D341Med (cell line): ENCODE measurements at regions not wholly inside any gene's neighbourhood (a gene's known extent, or its start where the extent isn't known, plus 50 kb on each side); places are given as distances from the start of the nearest gene placed in this dataset.

Experiments used
- DNase-seq: peaks from one replicate; pipeline ENCODE4 v3.0.0; 2012; ENCODE audit warnings: low spot score

DNA sequence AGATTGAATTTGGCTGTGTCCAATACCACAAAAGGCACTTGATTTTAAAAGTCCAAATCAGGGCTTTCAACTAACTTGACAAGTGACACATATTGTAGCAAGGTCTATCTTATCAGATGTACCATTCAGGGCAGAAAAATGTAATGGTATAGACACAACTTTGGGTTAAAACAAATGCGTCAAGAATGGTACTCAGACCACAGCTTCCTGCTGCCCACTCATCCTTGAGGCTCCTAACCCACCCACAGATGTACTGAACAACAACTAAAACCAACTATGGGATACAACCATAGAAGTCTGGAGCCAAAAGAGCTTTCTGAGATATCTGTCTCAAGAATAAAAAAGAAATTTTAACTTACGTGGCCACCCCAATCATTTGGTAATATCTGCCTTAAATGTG, 105.2 kb downstream of the RBM43 start:
- DNase-seq = no peak

DNA sequence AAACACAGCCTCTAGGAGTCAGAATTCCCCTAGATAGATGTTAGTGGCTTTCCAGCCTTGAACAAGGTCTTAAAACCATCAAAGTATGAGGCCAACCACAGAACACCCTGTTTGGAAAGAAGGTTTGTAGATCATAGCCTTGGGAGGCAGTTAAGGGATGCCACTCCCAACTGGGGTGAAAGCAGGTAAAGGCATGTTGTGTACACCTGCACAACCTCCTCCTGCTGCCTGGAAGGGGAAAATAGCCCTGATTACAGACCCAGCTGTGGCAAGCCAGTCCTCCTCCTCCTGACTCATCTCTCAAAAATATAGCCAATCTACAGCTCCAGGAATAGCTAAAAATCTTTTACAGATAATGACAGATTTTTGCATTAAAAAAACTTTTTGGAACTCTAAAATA, 108.1 kb downstream of the RBM43 start:
- DNase-seq = no peak

DNA sequence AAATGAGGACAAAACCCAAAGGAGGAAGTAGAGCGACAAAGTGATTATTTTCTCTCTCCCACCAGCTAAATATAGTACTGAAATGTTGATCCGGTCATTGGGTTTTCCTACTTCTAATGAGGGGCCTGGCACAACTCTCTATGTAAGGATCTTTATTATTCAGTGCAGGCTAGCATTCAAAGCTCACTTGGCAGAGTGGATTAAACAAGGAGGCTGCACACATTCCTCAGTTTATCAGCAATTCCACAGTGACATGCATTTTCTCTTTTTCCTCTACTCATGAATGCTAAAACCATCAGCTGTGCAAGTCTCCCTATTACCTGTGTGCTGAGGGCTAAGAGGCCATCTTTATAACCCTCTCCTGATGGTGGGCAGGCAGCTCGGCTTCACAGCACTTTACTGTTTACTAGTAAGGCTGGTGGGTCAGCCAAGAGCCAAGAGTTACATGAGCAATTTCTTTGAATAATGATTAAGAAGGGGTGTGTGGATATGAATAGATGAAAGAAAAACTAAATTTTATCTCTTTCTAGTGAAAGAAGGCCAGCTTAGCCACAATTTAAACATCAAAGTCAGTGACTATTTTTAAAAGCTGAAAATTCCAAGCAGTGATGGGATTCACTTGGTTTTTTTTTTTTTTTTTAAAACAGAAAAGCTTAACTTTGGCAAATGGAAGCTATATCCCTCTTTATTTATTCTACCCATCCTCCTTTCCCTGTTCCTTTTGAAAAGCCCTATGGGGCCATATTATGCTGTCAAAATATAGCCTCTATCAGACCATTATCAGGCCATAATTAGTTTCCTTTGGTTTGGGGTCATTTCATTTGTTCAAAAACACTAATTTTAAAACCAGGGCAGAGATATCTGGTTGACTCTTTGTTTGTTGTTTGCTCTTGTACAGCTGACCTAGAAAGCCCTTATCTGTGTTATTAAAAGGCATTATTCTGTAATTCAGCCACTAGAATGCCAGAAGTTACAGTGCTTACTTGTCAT, 111.0 kb downstream of the RBM43 start:
- DNase-seq = no peak

DNA sequence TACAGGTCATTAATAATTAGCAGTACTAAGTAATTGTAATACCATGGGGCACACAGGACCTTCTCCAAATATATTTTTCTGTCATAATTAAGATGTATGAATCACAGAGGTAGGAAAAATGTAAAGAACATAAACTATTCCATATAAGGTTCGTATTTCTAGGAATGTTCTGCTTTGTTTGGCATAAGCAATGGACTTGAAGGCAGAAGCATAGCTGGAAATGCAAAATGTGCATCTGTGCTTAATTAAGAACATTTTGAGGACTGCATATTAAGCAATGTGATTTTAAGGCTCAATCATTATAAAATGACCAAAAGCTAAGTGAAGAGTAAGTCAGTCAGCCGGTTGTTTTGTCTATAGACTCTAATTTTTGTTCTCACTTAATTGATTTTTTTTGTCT, 123.2 kb downstream of the RBM43 start:
- DNase-seq = no peak

DNA sequence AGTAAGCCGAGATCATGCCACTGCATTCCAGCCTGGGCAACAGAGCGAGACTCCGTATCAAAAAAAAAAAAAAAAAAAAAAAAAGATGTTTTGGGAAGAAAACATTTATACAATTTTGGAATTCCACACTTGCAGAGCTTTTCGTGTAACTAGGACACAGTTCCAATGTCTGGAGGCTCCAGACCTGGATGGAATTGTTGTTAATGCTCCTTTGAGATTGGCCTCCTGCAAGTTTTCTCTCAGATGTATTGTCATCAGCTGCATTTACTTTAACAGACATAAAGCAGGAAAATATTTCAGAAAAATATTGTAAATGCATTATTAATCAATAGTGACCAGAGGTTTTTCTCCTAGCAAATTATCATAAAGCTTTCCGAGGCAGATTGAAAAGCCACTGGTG, 124.1 kb downstream of the RBM43 start:
- no peak for DNase-seq

DNA sequence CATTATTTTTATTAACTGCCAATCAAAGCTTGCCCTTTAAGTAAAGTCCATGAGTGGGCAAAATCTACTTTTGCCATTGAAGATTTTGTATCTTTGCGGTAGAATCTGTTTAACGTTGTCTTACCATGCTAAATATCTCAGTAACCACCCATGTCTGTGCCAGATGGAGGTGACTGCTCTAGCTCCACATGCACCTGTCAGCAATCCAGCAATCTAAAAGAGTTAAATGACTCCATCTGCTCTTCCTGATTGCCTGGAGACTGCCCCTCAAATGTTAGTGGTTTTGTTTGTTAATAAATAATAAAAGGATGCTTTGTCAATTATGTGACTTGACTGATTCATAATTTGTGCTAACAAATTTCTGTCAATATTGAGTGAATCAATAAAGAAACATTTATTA, 141.7 kb downstream of the RBM43 start:
- no peak for DNase-seq

DNA sequence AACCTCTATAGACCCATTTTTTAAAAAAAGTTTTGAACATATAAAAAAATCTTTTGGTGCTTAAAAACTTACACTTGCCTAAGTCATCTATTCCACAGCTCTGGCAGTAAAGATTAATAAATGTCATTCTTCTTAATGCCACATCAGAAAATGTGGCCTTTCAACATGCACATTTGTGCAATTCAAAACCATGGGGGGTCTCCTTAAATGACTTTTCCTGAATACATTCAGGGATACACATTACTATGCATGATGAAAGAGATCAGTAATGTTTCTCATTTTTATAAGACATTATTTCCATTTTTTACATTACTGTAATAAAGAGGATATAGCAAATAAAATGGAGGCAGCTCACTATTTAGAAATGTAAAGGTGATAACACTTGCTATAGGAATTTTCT, 142.3 kb downstream of the RBM43 start:
- DNase-seq = no peak

DNA sequence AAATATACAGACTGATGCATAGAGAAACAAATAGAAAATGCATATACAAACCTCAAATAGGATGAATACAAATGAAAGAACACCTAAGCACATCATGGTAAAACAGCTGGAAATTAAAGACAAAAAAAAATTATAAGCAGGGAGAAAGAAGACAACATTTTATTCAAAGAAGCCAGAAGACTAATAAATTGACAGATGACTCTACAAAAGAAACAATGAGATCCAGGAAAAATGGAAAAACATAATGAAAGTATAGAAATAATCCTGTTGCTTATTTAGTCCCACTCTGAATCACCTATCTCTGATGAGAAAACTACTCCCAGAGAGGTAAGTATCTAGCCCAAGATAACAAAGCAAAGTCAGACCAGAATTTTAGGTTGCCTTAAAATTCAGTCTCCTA, 143.4 kb downstream of the RBM43 start:
- DNase-seq = no peak

DNA sequence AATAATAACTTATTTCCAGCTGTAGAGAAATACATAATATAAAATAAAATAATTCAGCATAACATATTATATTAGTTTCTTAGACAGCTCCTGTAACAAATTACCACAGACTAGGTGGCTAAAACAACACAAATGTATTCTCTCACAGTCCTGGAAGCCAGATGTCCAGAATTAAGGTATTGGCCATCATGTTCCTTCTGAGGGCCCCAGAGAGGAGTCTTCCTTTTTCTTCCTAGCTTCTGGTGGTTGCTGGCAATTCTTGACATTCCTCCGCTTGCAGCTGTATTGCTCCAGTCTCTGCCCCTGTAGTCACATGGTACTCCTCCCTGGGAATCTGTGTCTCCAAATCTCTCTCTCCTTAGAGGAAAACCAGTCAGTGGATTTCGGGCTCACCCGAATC, 146.8 kb downstream of the RBM43 start:
- DNase-seq = no peak

DNA sequence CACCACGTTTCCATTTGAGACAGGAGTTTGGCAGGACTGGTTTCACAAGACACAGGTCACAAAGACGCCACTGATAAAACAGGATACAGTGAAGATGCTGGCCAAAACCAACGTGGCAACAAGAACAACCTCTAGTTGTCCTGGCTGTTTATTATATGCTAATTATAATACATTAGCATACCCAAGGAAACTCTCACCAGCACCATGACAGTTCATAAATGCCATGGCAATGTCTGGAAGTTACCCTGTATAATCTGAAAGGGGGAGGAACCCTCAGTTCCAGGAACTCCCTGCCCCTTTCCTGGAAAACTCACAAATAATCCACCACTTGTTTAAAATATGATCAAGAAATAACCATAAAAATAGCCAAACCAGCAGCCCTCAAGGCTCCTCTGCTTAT, 148.3 kb downstream of the RBM43 start:
- no peak for DNase-seq

DNA sequence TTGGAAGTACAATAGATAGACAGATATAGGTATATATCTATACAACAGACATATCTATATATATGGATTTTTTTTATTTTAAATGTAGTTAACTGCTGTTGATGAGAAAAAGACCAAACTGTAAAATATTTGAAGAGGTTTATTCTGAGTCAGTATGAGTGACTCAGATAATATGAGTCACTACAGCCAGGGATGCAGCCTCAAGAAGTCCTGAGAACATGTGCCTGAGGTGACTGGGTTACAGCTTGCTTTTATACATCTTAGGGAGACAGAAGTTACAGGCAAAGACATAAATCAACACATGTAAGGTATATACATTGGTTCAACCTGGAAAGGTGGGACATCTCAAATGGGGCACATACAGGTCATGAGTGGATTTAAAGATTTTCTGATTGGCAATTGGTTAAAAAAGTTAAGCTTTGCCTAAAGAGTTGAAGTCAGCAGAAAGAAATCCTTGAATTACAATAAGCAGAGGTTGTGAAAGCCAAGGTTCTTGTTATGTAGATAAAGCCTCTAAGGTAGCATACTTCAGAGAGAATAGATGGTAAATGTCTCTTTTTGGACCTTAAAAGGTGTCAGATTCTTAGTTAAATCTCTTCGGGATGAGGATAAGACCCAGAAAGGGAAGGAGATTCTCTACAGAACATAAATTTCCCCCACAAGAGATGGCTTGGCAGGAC, 149.9 kb downstream of the RBM43 start:
- no peak for DNase-seq

DNA sequence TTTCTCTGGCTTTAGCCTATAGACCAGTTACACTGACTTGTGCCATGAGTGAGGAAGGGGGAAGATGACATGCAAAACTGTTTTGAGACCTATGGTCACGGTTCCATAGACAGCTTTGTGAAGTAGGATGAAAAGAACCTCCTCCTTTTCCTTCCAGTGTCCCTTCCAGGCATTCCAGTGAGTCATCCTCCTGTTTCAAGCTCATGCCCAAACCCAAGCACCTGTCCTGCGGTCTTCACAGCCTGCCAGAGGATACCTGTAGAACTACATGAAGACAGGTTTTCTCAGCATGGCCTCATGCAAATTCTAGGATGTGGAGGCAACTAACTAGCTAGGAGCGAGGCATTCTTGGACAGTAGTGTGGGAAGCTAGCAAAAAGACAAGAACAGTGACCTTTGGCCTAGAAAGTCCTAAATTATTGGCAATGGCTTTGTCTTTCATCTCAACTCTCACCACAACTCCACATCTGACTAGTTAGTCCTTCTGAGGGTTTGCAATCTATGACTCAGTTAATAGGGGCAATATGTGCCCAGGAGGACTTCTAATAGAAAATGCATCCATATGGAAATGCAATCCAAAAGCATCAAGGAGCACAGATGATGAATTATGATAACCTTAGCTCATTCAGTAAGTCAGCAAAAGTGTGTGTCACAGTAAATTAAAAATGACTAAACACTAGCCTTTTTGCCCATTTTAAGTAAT, 154.7 kb downstream of the RBM43 start:
- no peak for DNase-seq

DNA sequence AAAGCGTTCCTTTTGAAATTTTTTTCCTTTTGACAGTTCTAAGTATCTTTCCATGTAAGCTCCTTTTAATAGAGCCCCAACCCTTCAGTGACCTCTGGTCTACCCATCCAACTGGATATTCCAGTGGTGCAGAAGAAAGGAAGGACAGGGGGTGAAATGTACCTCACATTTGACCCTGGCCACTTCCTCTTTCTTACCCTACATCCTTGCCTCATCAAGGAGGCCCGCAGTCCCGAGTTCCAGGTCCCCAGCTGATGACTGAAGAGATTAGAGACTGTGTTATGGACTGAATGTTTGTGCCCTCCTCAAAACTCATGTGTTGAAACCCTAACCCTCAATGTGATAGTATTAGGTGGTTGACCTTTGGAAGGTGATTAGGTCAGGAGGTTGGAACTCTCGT, 158.1 kb downstream of the RBM43 start:
- no peak for DNase-seq

DNA sequence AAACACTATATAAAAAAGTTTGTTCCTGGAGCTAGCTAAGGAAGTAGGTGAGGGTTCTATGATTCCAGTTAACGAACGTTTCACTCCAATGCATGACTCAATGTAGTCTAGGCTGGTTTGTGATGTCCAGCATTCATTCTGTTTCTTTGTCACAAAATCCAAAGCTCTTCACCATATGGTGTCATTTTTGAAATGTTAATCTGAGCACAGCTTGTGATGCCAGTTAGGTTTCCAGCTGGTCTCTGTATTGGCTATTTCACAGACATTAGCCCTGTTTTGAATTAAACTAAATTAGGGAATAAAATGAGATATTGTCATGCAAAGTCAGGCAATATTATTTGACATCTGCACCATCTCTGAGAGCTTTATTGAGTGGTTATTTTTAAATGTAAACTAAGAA, 159.4 kb downstream of the RBM43 start:
- DNase-seq = no peak

DNA sequence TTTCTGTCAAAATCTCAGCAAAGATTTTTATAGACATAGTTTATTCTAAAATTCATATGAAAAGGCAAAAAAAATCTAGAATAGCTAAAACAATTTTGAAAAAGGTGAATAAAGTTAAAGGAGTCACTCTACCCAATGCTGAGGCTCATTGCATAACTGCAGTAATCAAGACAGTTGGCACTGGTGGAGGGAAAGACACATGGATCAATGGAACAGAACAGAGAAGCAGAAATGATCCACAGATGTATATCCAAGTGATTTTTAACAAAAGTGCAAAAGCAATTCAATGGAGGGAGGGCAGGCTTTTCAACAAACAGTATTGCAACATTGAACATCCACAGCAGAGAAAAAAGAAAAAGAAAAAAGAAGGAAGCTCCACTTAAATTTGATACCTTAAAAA, 162.8 kb downstream of the RBM43 start:
- DNase-seq = no peak

DNA sequence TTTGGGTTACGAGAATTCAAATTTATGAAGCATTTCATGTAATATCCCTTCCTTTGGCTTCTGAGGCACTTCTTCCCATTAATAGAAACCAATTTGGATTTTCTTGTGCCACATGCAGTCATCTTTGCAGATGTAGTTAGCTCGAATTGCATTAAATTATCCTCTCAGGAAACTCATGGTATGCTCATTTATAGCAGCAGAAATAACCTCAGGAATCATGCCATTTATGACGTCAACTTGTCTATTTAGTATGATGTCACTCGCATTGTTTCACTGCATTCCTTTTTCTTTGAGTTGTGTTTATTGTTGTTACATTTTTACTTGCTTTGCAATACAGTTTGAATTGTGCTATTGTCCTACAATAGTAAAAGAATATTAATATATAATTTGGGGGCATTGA, 163.8 kb downstream of the RBM43 start:
- DNase-seq = no peak

DNA sequence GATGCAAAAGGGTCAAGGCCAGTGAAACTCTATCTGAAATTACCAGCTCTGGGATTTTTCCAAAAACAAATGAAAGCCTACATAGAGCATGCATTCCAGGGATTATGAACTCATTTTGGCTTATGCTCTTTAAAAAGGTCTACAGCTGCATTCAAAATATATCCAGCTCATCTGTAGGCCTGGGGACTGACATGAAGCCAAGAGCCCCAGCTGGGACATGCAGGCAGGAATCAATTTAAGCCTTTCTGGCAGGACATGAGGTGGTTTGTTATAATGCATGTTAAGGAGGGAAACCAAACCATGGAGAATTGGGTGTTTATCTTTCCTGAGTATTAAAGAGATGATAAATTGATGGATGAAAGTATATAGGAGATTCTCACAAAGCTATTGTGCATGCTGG, 164.5 kb downstream of the RBM43 start:
- DNase-seq = no peak

DNA sequence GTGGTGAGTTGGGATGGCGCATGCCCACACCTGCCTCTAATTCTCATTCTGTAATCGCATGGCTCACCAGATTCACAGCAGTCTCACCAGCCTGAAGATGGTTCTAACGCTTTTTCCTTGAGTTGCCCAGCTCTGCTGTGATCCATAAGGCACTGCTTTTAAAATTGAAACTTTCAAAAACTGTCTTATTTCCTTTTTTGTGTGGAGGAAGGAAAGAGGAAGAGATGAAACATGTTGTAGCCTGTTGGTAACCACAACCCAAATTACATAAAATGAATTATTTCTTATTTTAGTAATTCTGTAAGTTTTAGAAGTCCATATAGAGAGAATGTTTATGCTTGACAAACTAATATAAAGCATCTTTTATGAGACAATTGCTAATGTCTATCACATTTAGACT, 165.4 kb downstream of the RBM43 start:
- no peak for DNase-seq

DNA sequence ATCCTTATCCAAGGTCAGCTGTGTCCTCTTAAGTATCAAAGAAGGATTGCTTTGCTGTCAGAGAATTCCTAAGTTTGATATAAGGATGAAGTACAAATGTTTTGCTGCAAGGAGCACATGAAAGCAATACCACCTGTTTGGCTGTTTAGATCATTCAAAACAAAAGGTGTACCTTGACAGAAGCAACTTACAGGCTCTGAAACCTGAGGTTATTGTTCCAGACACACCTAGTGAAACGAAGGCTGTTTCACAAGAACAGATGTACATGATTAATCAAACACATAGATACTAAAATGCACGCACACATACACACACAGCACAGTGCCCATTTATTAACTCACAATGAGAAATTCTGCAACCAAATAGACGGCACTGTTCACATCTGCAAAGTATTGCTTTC, 166.2 kb downstream of the RBM43 start:
- no peak for DNase-seq

DNA sequence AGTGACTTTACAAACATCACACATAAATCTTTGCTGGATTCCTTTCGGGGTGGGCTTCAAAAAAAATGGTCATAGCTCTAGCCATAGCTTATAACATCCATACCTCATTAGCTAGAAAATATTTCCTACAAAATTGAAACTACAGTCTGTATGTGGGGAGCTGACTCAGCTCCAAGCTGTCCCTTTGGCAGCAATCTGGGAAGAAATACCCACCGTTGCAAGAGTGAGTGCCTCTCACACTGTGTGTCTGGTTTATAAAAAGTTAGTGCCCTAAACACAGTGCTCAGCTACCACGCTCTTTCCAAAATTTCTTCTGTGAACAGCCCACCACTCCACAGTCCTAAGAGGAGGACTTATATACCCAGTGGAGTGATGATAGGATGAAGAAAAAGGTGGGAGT, 170.1 kb downstream of the RBM43 start:
- no peak for DNase-seq

DNA sequence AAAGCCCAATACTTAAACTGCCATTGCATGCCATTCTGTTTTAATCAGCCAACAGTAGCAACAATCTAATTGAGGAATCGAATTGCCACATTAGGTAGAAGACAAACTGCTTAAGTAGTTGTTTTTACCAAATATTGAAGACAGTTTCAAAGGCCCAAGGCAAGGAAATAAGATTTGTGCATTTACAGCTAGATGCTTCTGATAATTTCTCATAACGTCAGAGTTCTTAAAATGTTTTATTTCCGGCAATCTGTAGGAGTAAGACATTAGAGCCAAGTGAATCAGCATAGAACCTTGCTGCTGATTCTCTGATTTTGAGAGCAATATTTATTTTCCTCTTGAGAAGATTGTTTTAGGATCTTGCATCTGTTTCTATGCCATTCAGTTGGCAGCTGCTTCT, 174.3 kb downstream of the RBM43 start:
- DNase-seq = no peak

DNA sequence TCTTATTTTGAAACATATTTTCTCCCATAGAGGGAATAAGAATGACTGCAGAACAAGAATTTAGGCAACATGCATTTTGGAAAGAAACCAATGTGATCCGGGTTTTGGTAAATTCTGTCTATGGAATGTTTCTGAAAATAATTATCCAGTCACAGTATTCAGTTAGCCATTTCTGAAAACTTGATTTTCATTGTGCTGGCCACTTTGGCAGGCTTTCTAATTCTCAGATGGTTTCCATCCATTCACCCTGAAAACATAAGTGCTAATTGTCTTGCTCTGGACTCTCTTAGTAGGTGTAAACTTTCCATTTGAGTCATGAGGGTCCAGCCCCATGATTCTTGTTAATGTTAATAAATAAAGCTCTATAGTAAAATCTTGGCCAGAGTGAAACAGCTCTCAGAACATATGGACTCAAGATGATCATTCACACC, 176.5 kb downstream of the RBM43 start:
- no peak for DNase-seq
